ENCODE measurements at regions not wholly inside any gene's neighbourhood (a gene's known extent, or its start where the extent isn't known, plus 50 kb on each side); places are given as distances from the start of the nearest gene placed in this dataset.

GRCh38 chr3:127443581-127444375 is 146.8 kb downstream of the TPRA1 start:
- Histone ChIP-seq H3K36me3 (ENCODE audit: insufficient read depth, low read length) (no peaks in the 10 kb centered on the region), H3K27ac (ENCODE audit: low read depth, low read length) (no peak overlapping the region), H3K4me3 (ENCODE audit: low read length in 2 of 2) (no peak overlapping the region), H3K9me3 (ENCODE audit: control insufficient read depth in 1 of 2, low read length in 2 of 2) (no peaks in the 10 kb centered on the region), H3K4me1 (ENCODE audit: insufficient read depth, low read length) (no peaks in the 10 kb centered on the region), H3K27me3 (ENCODE audit: insufficient read depth, low read length) (no peaks in the 10 kb centered on the region)
- Mint-ChIP-seq H3K4me3 (no peak overlapping the region), H3K36me3 (no peaks in the 10 kb centered on the region), H3K9me3 (peaks cover 0 to 3% (median 0%) of the 10 kb centered on the region in 8 donors), H3K27ac (no peak overlapping the region), H3K27me3 (peaks cover 8 to 14% of the 10 kb centered on the region in 2 donors), H3K4me1 (no peaks in the 10 kb centered on the region)
- DNase-seq: no peak
- CTCF ChIA-PET (ENCODE audit: partially characterized antibody): no interaction called here
- POLR2A ChIA-PET (ENCODE audit: partially characterized antibody): no interaction called here
- intact Hi-C loops (cut with micrococcal nuclease): no loop called here

GRCh38 chr3:127442506-127442905 is 148.0 kb downstream of the TPRA1 start:
- ChIA-PET CTCF (ENCODE audit: partially characterized antibody) (no interaction called here), POLR2A (ENCODE audit: partially characterized antibody) (no interaction called here)
- H3K4me1 ChIP-seq (ENCODE audit: insufficient read depth, low read length): no peaks in the 10 kb centered on the region
- Mint-ChIP-seq H3K4me1 (no peaks in the 10 kb centered on the region), H3K27ac (no peak overlapping the region), H3K27me3 (peaks cover 5 to 12% of the 10 kb centered on the region in 2 donors), H3K9me3 (peaks cover 0 to 1% (median 0%) of the 10 kb centered on the region in 8 donors), H3K36me3 (no peaks in the 10 kb centered on the region), H3K4me3 (no peak overlapping the region)
- H3K36me3 ChIP-seq (ENCODE audit: insufficient read depth, low read length): no peaks in the 10 kb centered on the region
- H3K9me3 ChIP-seq (ENCODE audit: control insufficient read depth in 1 of 2, low read length in 2 of 2): no peaks in the 10 kb centered on the region
- no peak overlapping the region for H3K4me3 ChIP-seq (ENCODE audit: low read length in 2 of 2)
- H3K27me3 ChIP-seq (ENCODE audit: insufficient read depth, low read length): no peaks in the 10 kb centered on the region
- H3K27ac ChIP-seq (ENCODE audit: low read depth, low read length): no peak overlapping the region
- intact Hi-C loops (cut with micrococcal nuclease): no loop called here
- no peak for DNase-seq

- no peak for DNase-seq
- Mint-ChIP-seq H3K27ac (no peak overlapping the region), H3K9me3 (peaks cover 0 to 1% (median 0%) of the 10 kb centered on the region in 8 donors), H3K27me3 (peaks cover 5 to 12% of the 10 kb centered on the region in 2 donors), H3K4me1 (no peaks in the 10 kb centered on the region), H3K4me3 (no peak overlapping the region), H3K36me3 (no peaks in the 10 kb centered on the region)
- H3K4me3 ChIP-seq (ENCODE audit: low read length in 2 of 2): no peak overlapping the region
- no peak overlapping the region for H3K27ac ChIP-seq (ENCODE audit: low read depth, low read length)
- no peaks in the 10 kb centered on the region for H3K27me3 ChIP-seq (ENCODE audit: insufficient read depth, low read length)
- H3K36me3 ChIP-seq (ENCODE audit: insufficient read depth, low read length): no peaks in the 10 kb centered on the region
- ChIA-PET CTCF (ENCODE audit: partially characterized antibody) (no interaction called here), POLR2A (ENCODE audit: partially characterized antibody) (no interaction called here)
- intact Hi-C loops (cut with micrococcal nuclease): no loop called here
- H3K4me1 ChIP-seq (ENCODE audit: insufficient read depth, low read length): no peaks in the 10 kb centered on the region
- no peaks in the 10 kb centered on the region for H3K9me3 ChIP-seq (ENCODE audit: control insufficient read depth in 1 of 2, low read length in 2 of 2)
Observed at GRCh38 chr3:127441764-127442163, 148.8 kb downstream of the TPRA1 start.

- no peak overlapping the region for H3K27ac Mint-ChIP-seq
- intact Hi-C loops (cut with micrococcal nuclease): no loop called here
- no peak overlapping the region for H3K27ac ChIP-seq (ENCODE audit: low read depth, low read length)
- no peak overlapping the region for H3K4me3 ChIP-seq (ENCODE audit: low read length in 2 of 2)
- CTCF ChIA-PET (ENCODE audit: partially characterized antibody): no interaction called here
- H3K36me3 ChIP-seq (ENCODE audit: insufficient read depth, low read length): no peaks in the 10 kb centered on the region
- peaks cover 2 to 6% of the 10 kb centered on the region in 2 donors for H3K27me3 Mint-ChIP-seq
- H3K9me3 Mint-ChIP-seq: peaks cover 0 to 2% (median 0%) of the 10 kb centered on the region in 8 donors
- no peaks in the 10 kb centered on the region for H3K27me3 ChIP-seq (ENCODE audit: insufficient read depth, low read length)
- H3K9me3 ChIP-seq (ENCODE audit: control insufficient read depth in 1 of 2, low read length in 2 of 2): no peaks in the 10 kb centered on the region
- no peaks in the 10 kb centered on the region for H3K4me1 ChIP-seq (ENCODE audit: insufficient read depth, low read length)
- H3K4me3 Mint-ChIP-seq: no peak overlapping the region
- H3K4me1 Mint-ChIP-seq: no peaks in the 10 kb centered on the region
- POLR2A ChIA-PET (ENCODE audit: partially characterized antibody): no interaction called here
- no peak for DNase-seq
- H3K36me3 Mint-ChIP-seq: no peaks in the 10 kb centered on the region
Observed at GRCh38 chr3:127440384-127440783, 150.1 kb downstream of the TPRA1 start.

- H3K27ac ChIP-seq (ENCODE audit: low read depth, low read length): no peak overlapping the region
- no peaks in the 10 kb centered on the region for H3K27me3 ChIP-seq (ENCODE audit: insufficient read depth, low read length)
- Mint-ChIP-seq H3K27ac (no peak overlapping the region), H3K4me1 (no peaks in the 10 kb centered on the region), H3K4me3 (no peak overlapping the region), H3K27me3 (peaks cover 0 to 2% of the 10 kb centered on the region in 2 donors), H3K9me3 (peaks cover 0 to 2% (median 0%) of the 10 kb centered on the region in 8 donors), H3K36me3 (no peaks in the 10 kb centered on the region)
- ChIA-PET POLR2A (ENCODE audit: partially characterized antibody) (no interaction called here), CTCF (ENCODE audit: partially characterized antibody) (no interaction called here)
- no peak overlapping the region for H3K4me3 ChIP-seq (ENCODE audit: low read length in 2 of 2)
- intact Hi-C loops (cut with micrococcal nuclease): no loop called here
- no peaks in the 10 kb centered on the region for H3K4me1 ChIP-seq (ENCODE audit: insufficient read depth, low read length)
- DNase-seq: no peak
- H3K9me3 ChIP-seq (ENCODE audit: control insufficient read depth in 1 of 2, low read length in 2 of 2): no peaks in the 10 kb centered on the region
- no peaks in the 10 kb centered on the region for H3K36me3 ChIP-seq (ENCODE audit: insufficient read depth, low read length)
Observed at GRCh38 chr3:127439621-127440020, 150.9 kb downstream of the TPRA1 start.

- DNase-seq: no peak
- Histone ChIP-seq H3K9me3 (ENCODE audit: control insufficient read depth in 1 of 2, low read length in 2 of 2) (no peaks in the 10 kb centered on the region), H3K36me3 (ENCODE audit: insufficient read depth, low read length) (no peaks in the 10 kb centered on the region), H3K27ac (ENCODE audit: low read depth, low read length) (no peak overlapping the region), H3K4me1 (ENCODE audit: insufficient read depth, low read length) (no peaks in the 10 kb centered on the region), H3K4me3 (ENCODE audit: low read length in 2 of 2) (no peak overlapping the region), H3K27me3 (ENCODE audit: insufficient read depth, low read length) (no peaks in the 10 kb centered on the region)
- no peak overlapping the region for H3K4me3 Mint-ChIP-seq
- H3K27me3 Mint-ChIP-seq: peaks cover 0 to 2% of the 10 kb centered on the region in 2 donors
- ChIA-PET POLR2A (ENCODE audit: partially characterized antibody) (no interaction called here), CTCF (ENCODE audit: partially characterized antibody) (no interaction called here)
- intact Hi-C loops (cut with micrococcal nuclease): no loop called here
- no peaks in the 10 kb centered on the region for H3K4me1 Mint-ChIP-seq
- no peaks in the 10 kb centered on the region for H3K36me3 Mint-ChIP-seq
- peaks cover 0 to 2% (median 0%) of the 10 kb centered on the region in 8 donors for H3K9me3 Mint-ChIP-seq
- H3K27ac Mint-ChIP-seq: no peak overlapping the region
Observed at GRCh38 chr3:127438951-127439350, 151.1 kb upstream of the PRR20G start.

- Mint-ChIP-seq H3K36me3 (no peaks in the 10 kb centered on the region), H3K9me3 (peaks cover 0 to 2% (median 0%) of the 10 kb centered on the region in 8 donors), H3K4me3 (no peak overlapping the region), H3K27me3 (peaks cover 0 to 2% of the 10 kb centered on the region in 2 donors), H3K4me1 (no peaks in the 10 kb centered on the region), H3K27ac (no peak overlapping the region)
- no peak for DNase-seq
- no peak overlapping the region for H3K27ac ChIP-seq (ENCODE audit: low read depth, low read length)
- H3K4me1 ChIP-seq (ENCODE audit: insufficient read depth, low read length): no peaks in the 10 kb centered on the region
- ChIA-PET CTCF (ENCODE audit: partially characterized antibody) (no interaction called here), POLR2A (ENCODE audit: partially characterized antibody) (no interaction called here)
- no peak overlapping the region for H3K4me3 ChIP-seq (ENCODE audit: low read length in 2 of 2)
- intact Hi-C loops (cut with micrococcal nuclease): no loop called here
- no peaks in the 10 kb centered on the region for H3K36me3 ChIP-seq (ENCODE audit: insufficient read depth, low read length)
- H3K9me3 ChIP-seq (ENCODE audit: control insufficient read depth in 1 of 2, low read length in 2 of 2): no peaks in the 10 kb centered on the region
- no peaks in the 10 kb centered on the region for H3K27me3 ChIP-seq (ENCODE audit: insufficient read depth, low read length)
Observed at GRCh38 chr3:127438371-127438770, 150.5 kb upstream of the PRR20G start.

Data from CD4-positive, alpha-beta memory T cell (primary cell).